Coronary artery (tissue), 2 donors: ENCODE measurements at regions not wholly inside any gene's neighbourhood (a gene's known extent, or its start where the extent isn't known, plus 50 kb on each side); places are given as distances from the start of the nearest gene placed in this dataset.
"Not testable (repeated sequence)": the region's sequence is repeated elsewhere in the genome, so short reads cannot be mapped to it uniquely, and the experiment has no call there.

Source experiments
- DNase-seq: peaks from one replicate; pipeline ENCODE4 v3.0.0-alpha.2; 2017; ENCODE audit warnings: low spot score
- H3K27ac ChIP-seq, 2 donors: fragments of 200-600 bp; sonication (generic); one replicate each; pipeline ENCODE4 v1.5.1; 2016 to 2019
- H3K4me3 ChIP-seq: fragments of 200-600 bp; sonication (generic); 2 replicates; pipeline ENCODE4 v1.5.1; 2016; ENCODE audit warnings: mild to moderate bottlenecking, moderate library complexity
- TF ChIP-seq, protein P1 (sequence below): fragments of 200-600 bp; sonication (generic); IDR thresholded peaks from one replicate; pipeline ENCODE4 v1.5.1; 2019; ENCODE audit warnings: antibody characterized with exemption

DNA sequence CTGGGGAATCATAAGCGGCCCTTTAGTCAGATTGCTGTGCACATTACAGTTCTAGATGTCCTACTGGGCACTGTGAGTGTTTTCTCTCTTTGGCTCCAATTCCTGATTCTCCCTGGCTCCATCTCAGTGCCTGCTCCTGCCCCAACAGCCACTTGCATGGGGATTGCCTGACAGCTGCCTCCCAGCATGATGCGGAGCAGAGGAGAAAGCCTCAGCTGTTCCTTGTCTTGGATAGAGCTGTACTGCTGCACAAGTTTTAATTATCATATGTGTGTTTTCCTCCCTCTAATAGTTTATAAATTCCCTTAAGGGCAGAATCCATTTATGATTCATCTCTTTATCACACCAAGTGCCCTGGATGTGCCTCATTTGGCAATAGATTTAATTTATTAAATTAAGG lies 285.8 kb upstream of the COBL start:
- Histone ChIP-seq H3K27ac (no peak overlapping the region), H3K4me3 (no peak overlapping the region)
- TF ChIP-seq, protein P1, sequence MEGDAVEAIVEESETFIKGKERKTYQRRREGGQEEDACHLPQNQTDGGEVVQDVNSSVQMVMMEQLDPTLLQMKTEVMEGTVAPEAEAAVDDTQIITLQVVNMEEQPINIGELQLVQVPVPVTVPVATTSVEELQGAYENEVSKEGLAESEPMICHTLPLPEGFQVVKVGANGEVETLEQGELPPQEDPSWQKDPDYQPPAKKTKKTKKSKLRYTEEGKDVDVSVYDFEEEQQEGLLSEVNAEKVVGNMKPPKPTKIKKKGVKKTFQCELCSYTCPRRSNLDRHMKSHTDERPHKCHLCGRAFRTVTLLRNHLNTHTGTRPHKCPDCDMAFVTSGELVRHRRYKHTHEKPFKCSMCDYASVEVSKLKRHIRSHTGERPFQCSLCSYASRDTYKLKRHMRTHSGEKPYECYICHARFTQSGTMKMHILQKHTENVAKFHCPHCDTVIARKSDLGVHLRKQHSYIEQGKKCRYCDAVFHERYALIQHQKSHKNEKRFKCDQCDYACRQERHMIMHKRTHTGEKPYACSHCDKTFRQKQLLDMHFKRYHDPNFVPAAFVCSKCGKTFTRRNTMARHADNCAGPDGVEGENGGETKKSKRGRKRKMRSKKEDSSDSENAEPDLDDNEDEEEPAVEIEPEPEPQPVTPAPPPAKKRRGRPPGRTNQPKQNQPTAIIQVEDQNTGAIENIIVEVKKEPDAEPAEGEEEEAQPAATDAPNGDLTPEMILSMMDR: no peak
- DNase-seq: no peak

DNA sequence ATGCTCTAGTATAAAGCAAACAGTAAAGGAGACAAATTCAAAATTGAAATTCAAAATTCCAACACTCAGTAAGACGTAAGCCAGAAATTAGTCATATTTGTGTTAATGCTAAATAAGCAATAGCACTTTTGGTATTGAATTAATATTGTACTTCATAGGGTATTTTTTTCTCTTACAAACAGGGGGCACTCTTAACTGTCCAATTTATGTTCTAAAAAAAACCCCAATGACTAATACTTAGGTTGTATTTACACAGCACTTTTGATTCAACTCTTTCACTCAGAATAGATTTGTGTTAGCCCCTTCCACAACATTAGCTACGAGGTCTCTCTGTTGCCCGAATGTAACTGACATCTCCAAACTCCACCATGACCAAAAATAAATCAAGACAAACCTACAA lies 284.9 kb upstream of the COBL start:
- no peak for DNase-seq
- TF ChIP-seq, protein P1: no peak
- H3K27ac ChIP-seq: no peak overlapping the region
- no peak overlapping the region for H3K4me3 ChIP-seq

DNA sequence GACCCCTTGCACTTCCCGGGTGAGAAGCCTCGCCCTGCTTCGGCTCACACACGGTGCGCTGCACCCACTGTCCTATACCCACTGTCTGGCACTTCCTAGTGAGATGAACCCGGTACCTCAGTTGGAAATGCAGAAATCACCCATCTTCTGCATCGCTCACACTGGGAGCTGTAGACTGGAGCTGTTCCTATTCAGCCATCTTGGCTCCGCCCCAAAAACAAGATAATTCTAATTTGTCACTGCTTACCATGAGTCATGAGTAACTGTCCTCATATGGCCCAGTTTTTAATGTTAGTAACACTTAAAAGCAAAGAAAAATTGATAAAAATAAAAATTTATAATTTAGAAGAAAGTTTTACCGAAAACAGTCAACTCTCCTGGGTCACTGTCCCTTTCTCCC lies 283.3 kb upstream of the COBL start:
- H3K4me3 ChIP-seq, H3K27ac ChIP-seq, DNase-seq: not testable (repeated sequence)

DNA sequence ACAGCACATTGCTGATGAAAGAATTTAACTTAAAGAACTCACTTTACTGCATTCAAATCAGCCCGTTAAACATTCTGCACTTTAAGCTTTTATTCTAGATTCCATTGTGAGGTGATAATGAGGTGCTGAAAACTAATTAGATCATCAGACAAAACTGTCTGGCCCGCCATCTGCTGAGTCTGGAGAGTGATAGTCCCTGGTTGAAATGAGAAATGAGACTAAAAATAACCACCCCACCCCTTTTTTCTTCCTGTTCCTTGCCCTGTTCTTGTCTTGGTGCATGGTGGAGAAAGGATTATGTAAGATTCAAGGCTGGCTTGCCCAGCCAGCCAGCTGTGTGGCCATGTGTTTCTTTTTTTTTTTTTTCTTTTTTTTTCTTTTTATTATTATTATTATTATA lies 277.0 kb upstream of the COBL start:
- TF ChIP-seq, protein P1: no peak
- Histone ChIP-seq H3K27ac (no peak overlapping the region), H3K4me3 (no peak overlapping the region)
- no peak for DNase-seq

DNA sequence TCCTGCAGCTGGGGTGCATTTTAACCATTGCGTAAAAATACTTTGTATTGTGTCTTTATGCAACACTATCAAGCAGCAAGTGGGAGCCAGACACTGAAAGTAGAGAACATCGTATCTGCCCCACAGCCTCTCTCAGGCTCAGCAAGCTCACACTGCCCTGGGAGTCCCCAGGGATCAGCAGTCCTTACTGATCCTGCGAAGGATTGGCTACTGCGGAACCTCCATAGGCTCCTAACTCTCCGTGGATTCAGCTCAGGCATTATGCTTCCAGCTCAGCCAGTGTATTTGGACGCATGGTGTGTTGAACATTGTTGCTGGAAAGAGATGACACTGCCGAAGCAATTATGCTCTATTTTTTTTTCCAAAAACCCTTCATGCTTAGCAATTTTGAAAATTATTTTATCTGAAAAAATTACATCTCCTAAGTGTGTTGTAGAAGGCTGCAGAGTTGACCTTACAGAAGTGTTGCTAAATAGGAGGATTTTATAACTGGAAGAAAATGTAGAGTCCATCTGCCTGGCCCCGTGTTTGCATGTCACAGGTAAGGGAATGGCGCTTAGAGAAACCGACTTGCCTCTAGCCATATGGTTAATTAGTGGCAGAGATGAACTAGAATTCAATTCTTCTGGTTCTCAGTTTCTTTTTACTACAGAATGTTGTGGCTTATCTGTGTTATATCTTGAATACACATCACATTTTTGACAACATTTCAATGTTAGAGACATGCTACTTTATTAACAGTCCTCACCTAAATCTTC lies 276.4 kb upstream of the COBL start:
- TF ChIP-seq, protein P1: no peak
- no peak overlapping the region for H3K27ac ChIP-seq
- no peak for DNase-seq
- no peak overlapping the region for H3K4me3 ChIP-seq

DNA sequence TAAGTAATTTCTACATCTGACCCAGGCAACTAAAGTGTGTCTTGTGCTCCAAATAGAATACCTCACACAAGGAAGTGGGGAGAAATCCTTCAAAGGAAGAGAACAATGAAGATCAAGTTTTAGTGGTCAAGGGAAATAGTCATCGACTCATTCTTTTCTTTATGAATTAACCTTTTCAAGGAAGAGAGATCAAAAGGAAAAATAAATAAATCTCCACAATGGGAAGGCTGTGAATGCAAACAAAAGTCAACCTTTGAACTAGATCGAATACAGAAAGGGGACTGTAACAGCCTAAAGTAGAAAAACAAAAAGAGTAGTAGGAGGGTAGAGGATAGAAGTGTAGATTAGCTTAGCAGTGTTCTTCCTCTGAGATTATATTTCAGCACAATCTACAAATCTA lies 274.6 kb upstream of the COBL start:
- Histone ChIP-seq H3K4me3 (no peak overlapping the region), H3K27ac (no peak overlapping the region)
- no peak for DNase-seq
- TF ChIP-seq, protein P1: no peak

DNA sequence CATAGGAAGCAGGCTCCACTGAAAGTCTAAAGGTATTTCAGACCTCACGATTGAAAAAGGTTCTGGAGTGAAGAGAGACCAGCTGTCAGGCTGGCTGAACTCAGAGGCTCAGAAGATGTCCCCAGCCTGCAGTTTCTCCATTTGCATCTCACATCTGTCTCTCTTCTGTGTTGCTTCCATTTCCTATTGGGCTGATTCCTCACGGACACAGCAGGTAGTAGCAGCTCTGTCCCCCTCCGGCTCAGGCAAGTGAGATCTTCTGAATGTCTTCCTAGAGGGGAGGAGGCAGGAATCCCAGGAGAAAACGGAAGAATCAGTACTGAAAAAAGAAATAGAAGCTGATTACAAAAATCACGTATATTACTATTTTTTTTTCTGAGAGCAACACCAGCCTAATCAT lies 274.1 kb upstream of the COBL start:
- TF ChIP-seq, protein P1: no peak
- H3K27ac ChIP-seq: no peak overlapping the region
- DNase-seq: no peak
- no peak overlapping the region for H3K4me3 ChIP-seq
